ENCODE measurements at regions not wholly inside any gene's neighbourhood (a gene's known extent, or its start where the extent isn't known, plus 50 kb on each side); places are given as distances from the start of the nearest gene placed in this dataset.

DNA sequence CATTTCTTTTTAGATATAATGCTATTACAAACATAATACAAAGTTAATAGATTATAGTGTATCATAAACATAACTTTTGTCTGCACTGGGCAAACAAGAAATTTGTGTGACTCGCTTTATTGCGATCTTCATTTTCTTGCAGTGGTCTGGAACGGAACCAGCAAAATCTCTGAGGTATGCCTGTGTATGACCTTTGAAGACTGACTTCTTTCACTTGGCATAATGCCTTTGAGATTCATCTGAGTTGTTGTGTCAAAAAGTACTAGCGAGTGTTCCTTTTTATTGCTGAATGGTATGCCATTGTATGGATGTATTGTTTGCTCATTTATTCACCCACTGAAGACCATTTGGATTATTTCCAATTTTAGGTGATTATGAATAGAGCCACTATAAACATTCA lies 69.2 kb downstream of the TANC2 start:
- Mint-ChIP-seq H3K4me3 (ENCODE audit: low read depth, unreplicated experiment) (no peak overlapping the region), H3K27ac (ENCODE audit: unreplicated experiment) (no peak overlapping the region), H3K36me3 (ENCODE audit: insufficient read depth, unreplicated experiment) (no peaks in the 10 kb centered on the region), H3K9me3 (ENCODE audit: low read depth, unreplicated experiment) (peaks cover 2% of the 10 kb centered on the region), H3K27me3 (ENCODE audit: unreplicated experiment) (no peaks in the 10 kb centered on the region), H3K4me1 (ENCODE audit: low read depth, unreplicated experiment) (peaks cover 21% of the 10 kb centered on the region)
- no TSS peak for BruUV-seq (replicated peaks)
- TF ChIP-seq, protein P1, sequence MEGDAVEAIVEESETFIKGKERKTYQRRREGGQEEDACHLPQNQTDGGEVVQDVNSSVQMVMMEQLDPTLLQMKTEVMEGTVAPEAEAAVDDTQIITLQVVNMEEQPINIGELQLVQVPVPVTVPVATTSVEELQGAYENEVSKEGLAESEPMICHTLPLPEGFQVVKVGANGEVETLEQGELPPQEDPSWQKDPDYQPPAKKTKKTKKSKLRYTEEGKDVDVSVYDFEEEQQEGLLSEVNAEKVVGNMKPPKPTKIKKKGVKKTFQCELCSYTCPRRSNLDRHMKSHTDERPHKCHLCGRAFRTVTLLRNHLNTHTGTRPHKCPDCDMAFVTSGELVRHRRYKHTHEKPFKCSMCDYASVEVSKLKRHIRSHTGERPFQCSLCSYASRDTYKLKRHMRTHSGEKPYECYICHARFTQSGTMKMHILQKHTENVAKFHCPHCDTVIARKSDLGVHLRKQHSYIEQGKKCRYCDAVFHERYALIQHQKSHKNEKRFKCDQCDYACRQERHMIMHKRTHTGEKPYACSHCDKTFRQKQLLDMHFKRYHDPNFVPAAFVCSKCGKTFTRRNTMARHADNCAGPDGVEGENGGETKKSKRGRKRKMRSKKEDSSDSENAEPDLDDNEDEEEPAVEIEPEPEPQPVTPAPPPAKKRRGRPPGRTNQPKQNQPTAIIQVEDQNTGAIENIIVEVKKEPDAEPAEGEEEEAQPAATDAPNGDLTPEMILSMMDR (IDR thresholded peaks at IDR 0.05; ENCODE audit: unreplicated experiment), result no peak
- no peak for DNase-seq
- CTCF ChIA-PET, result no interaction called here
- intact Hi-C loops (cut with micrococcal nuclease; ENCODE audit: unreplicated experiment), result no loop called here

GRCh38 chr17:63035695-63036094 lies 69.7 kb downstream of the TANC2 start:
- no TSS peak for BruUV-seq (replicated peaks)
- Mint-ChIP-seq H3K4me1 (ENCODE audit: low read depth, unreplicated experiment) (peaks cover 25% of the 10 kb centered on the region), H3K27me3 (ENCODE audit: unreplicated experiment) (no peaks in the 10 kb centered on the region), H3K4me3 (ENCODE audit: low read depth, unreplicated experiment) (no peak overlapping the region), H3K27ac (ENCODE audit: unreplicated experiment) (no peak overlapping the region), H3K36me3 (ENCODE audit: insufficient read depth, unreplicated experiment) (no peaks in the 10 kb centered on the region), H3K9me3 (ENCODE audit: low read depth, unreplicated experiment) (peaks cover 2% of the 10 kb centered on the region)
- intact Hi-C loops (cut with micrococcal nuclease; ENCODE audit: unreplicated experiment), result no loop called here
- TF ChIP-seq, protein P1 (IDR thresholded peaks at IDR 0.05; ENCODE audit: unreplicated experiment), result no peak
- DNase-seq, result no peak
- CTCF ChIA-PET, result no interaction called here

- no peak overlapping the region for H3K4me3 Mint-ChIP-seq (ENCODE audit: low read depth, unreplicated experiment)
- H3K27me3 Mint-ChIP-seq (ENCODE audit: unreplicated experiment), result no peaks in the 10 kb centered on the region
- no peaks in the 10 kb centered on the region for H3K9me3 Mint-ChIP-seq (ENCODE audit: low read depth, unreplicated experiment)
- no TSS peak for BruUV-seq (replicated peaks)
- TF ChIP-seq, protein P1 (IDR thresholded peaks at IDR 0.05; ENCODE audit: unreplicated experiment), result no peak
- DNase-seq, result no peak
- intact Hi-C loops (cut with micrococcal nuclease; ENCODE audit: unreplicated experiment), result no loop called here
- H3K4me1 Mint-ChIP-seq (ENCODE audit: low read depth, unreplicated experiment), result peaks cover 28% of the 10 kb centered on the region
- H3K36me3 Mint-ChIP-seq (ENCODE audit: insufficient read depth, unreplicated experiment), result no peaks in the 10 kb centered on the region
- no peak overlapping the region for H3K27ac Mint-ChIP-seq (ENCODE audit: unreplicated experiment)
- CTCF ChIA-PET, result no interaction called here
These were observed 73.3 kb downstream of the TANC2 start for GRCh38 chr17:63039342-63039741.

DNA sequence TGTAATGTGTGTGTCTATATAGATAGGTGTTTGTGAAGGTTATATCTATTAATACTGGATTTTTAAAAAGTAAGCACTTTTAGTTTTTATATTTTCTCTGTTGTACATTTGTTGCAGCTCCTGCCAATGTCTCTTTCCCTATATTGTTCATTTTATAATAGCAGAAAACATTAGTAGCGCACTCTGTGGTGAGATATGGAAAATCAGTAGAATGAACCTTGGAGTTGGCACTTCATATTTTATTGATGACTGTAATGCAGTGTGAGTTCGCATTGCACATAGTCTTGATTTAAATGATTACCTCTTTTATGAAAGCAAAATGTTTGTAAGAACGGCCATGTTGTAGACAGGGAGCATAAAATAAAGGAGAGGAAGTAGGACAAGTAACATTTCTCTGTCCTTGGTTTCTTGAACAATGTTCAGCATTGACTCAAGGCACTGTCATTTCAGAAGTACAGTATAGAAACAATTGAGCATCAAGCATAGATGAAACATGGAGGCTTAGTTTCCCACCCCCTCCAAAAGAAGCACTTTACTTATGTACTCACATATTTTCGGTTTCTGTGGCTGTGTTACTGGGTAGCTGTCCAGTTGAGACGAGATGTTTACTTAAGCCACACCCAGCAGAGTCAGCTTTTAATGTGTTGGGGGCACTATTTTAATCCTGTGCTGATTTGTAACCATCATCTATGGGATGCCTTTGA lies 74.0 kb downstream of the TANC2 start:
- Mint-ChIP-seq H3K9me3 (ENCODE audit: low read depth, unreplicated experiment) (no peaks in the 10 kb centered on the region), H3K4me1 (ENCODE audit: low read depth, unreplicated experiment) (peaks cover 26% of the 10 kb centered on the region), H3K27me3 (ENCODE audit: unreplicated experiment) (no peaks in the 10 kb centered on the region), H3K4me3 (ENCODE audit: low read depth, unreplicated experiment) (no peak overlapping the region), H3K27ac (ENCODE audit: unreplicated experiment) (no peak overlapping the region), H3K36me3 (ENCODE audit: insufficient read depth, unreplicated experiment) (no peaks in the 10 kb centered on the region)
- DNase-seq, result no peak
- CTCF ChIA-PET, result interaction anchor here (0.8 kb wide), 1 partner anchor 45 kb away, joined by 3 read pairs; no protein-coding TSS in a partner anchor
- intact Hi-C loops (cut with micrococcal nuclease; ENCODE audit: unreplicated experiment), result no loop called here
- no TSS peak for BruUV-seq (replicated peaks)
- TF ChIP-seq, protein P1 (IDR thresholded peaks at IDR 0.05; ENCODE audit: unreplicated experiment), result no peak
